ENCODE measurements at regions not wholly inside any gene's neighbourhood (a gene's known extent, or its start where the extent isn't known, plus 50 kb on each side); places are given as distances from the start of the nearest gene placed in this dataset.

DNA sequence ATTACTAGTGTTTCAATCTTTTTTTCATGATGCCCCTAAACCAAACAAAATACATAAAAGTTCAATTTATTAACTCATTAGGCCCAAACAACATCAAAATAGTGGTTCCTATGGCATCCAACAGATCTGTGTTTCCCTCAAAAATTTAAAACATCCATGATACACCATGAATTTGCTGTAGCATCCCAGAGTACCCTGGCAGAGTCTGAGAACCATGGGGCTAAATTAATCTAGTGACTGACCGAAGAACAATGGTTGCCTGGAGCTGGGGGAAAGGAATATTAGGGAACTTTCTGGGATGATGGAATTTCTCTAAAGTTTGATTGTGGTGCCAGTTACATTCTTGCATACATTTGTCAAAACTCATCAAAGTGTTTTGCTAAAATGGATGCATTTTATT, 79.5 kb upstream of the TRIO start:
- no peak for TF ChIP-seq EP300 (IDR thresholded peaks at IDR 0.05; ENCODE audit: borderline replicate concordance)
- no peak for TF ChIP-seq RAD21 (IDR thresholded peaks at IDR 0.05; ENCODE audit: low read depth)
- TF ChIP-seq, protein P1, sequence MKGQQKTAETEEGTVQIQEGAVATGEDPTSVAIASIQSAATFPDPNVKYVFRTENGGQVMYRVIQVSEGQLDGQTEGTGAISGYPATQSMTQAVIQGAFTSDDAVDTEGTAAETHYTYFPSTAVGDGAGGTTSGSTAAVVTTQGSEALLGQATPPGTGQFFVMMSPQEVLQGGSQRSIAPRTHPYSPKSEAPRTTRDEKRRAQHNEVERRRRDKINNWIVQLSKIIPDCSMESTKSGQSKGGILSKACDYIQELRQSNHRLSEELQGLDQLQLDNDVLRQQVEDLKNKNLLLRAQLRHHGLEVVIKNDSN (IDR thresholded peaks at IDR 0.05) = no peak
- TF ChIP-seq YY1 (IDR thresholded peaks at IDR 0.05; ENCODE audit: low read depth) = no peak
- TF ChIP-seq CREB1 (IDR thresholded peaks at IDR 0.05; ENCODE audit: low read depth) = no peak
- no peak for TF ChIP-seq TAF1 (IDR thresholded peaks at IDR 0.05; ENCODE audit: low read depth)
- no peak for TF ChIP-seq ZBTB7A (IDR thresholded peaks at IDR 0.05; ENCODE audit: low read depth)
- TF ChIP-seq FOXM1 (IDR thresholded peaks at IDR 0.05; ENCODE audit: borderline replicate concordance, low read depth) = no peak
- TF ChIP-seq NFIC (IDR thresholded peaks at IDR 0.05) = no peak
- TF ChIP-seq, protein P2, sequence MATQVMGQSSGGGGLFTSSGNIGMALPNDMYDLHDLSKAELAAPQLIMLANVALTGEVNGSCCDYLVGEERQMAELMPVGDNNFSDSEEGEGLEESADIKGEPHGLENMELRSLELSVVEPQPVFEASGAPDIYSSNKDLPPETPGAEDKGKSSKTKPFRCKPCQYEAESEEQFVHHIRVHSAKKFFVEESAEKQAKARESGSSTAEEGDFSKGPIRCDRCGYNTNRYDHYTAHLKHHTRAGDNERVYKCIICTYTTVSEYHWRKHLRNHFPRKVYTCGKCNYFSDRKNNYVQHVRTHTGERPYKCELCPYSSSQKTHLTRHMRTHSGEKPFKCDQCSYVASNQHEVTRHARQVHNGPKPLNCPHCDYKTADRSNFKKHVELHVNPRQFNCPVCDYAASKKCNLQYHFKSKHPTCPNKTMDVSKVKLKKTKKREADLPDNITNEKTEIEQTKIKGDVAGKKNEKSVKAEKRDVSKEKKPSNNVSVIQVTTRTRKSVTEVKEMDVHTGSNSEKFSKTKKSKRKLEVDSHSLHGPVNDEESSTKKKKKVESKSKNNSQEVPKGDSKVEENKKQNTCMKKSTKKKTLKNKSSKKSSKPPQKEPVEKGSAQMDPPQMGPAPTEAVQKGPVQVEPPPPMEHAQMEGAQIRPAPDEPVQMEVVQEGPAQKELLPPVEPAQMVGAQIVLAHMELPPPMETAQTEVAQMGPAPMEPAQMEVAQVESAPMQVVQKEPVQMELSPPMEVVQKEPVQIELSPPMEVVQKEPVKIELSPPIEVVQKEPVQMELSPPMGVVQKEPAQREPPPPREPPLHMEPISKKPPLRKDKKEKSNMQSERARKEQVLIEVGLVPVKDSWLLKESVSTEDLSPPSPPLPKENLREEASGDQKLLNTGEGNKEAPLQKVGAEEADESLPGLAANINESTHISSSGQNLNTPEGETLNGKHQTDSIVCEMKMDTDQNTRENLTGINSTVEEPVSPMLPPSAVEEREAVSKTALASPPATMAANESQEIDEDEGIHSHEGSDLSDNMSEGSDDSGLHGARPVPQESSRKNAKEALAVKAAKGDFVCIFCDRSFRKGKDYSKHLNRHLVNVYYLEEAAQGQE (IDR thresholded peaks at IDR 0.05; ENCODE audit: low read depth) = no peak
- no peak for TF ChIP-seq CEBPB (IDR thresholded peaks at IDR 0.05)

Data from Ishikawa (cell line).